Prostate gland (tissue), 2 donors: ENCODE measurements at regions not wholly inside any gene's neighbourhood (a gene's known extent, or its start where the extent isn't known, plus 50 kb on each side); places are given as distances from the start of the nearest gene placed in this dataset.
"Not testable (repeated sequence)": the region's sequence is repeated elsewhere in the genome, so short reads cannot be mapped to it uniquely, and the experiment has no call there.

Source experiments
- DNase-seq: peaks from one replicate; pipeline ENCODE4 v3.0.0-alpha.2; 2019; ENCODE audit warnings: low spot score
- H3K27ac ChIP-seq, 2 donors: fragments of 200-600 bp; sonication (generic); 2 replicates each; pipeline ENCODE4 v1.5.1; 2017 to 2019
- H3K27me3 ChIP-seq: fragments of 200-600 bp; sonication (generic); replicated peaks from 2 replicates; pipeline ENCODE4 v1.5.1; 2019; ENCODE audit not compliant: insufficient read depth
- H3K36me3 ChIP-seq, 2 donors: fragments of 200-600 bp; sonication (generic); 1 replicate in 1 of 2; 2 replicates in 1 of 2; pipeline versions ENCODE4 v1.5.1 to v1.8.1; 2017 to 2019
- H3K4me1 ChIP-seq: fragments of 200-600 bp; sonication (generic); replicated peaks from 2 replicates; pipeline ENCODE4 v1.5.1; 2019
- H3K4me3 ChIP-seq, 2 donors: fragments of 200-600 bp; sonication (generic); 2 replicates each; pipeline ENCODE4 v1.5.1; 2017 to 2019
- H3K9me3 ChIP-seq: fragments of 200-600 bp; sonication (generic); 2 replicates; pipeline ENCODE4 v1.5.1; 2017
- POLR2A ChIP-seq: fragments of 450-650 bp; IDR thresholded peaks from one replicate; pipeline ENCODE4 v1.6.1; 2016; ENCODE audit warnings: antibody characterized with exemption, mild to moderate bottlenecking
- POLR2AphosphoS5 ChIP-seq: sonication (generic); formaldehyde crosslinking; IDR thresholded peaks from one replicate; pipeline ENCODE4 v1.6.1; 2017; ENCODE audit warnings: antibody characterized with exemption
- WGBS: methylation state at CpG from one replicate; pipeline ENCODE4 v1.1.5; 2018; 5-methylcytosine and 5-hydroxymethylcytosine counted together
- intact Hi-C: fragments of 100-400 bp; cut with DNase I; formaldehyde crosslinking; loops from one replicate; pipeline ENCODE4 v1.14.2; 2022
- TF ChIP-seq, protein P1 (sequence below), 4 experiments: fragments of 200-600 bp in 2 of 4; fragments of 450-650 bp in 2 of 4; sonication (generic) in 2 of 4; IDR thresholded peaks; 1 replicate in 3 of 4; 2 replicates in 1 of 4; pipeline ENCODE4 v1.5.1; 2016 to 2019; ENCODE audit warnings: antibody characterized with exemption in 4 of 4, mild to moderate bottlenecking in 2 of 4, moderate library complexity in 2 of 4

GRCh38 chr15:46956881-46957280, 760.4 kb upstream of the SEMA6D start:
- Histone ChIP-seq H3K4me1 (no peaks in the 10 kb centered on the region), H3K9me3 (no peaks in the 10 kb centered on the region), H3K27me3 (no peaks in the 10 kb centered on the region), H3K27ac (no peak overlapping the region), H3K36me3 (no peaks in the 10 kb centered on the region), H3K4me3 (no peak overlapping the region)
- intact Hi-C loops, result no loop called here
- DNase-seq, result no peak
- 94% methylated on average over 1 of the region's 1 CpG for WGBS
- TF ChIP-seq POLR2AphosphoS5, result no peak
- TF ChIP-seq POLR2A, result no peak
- TF ChIP-seq, protein P1, sequence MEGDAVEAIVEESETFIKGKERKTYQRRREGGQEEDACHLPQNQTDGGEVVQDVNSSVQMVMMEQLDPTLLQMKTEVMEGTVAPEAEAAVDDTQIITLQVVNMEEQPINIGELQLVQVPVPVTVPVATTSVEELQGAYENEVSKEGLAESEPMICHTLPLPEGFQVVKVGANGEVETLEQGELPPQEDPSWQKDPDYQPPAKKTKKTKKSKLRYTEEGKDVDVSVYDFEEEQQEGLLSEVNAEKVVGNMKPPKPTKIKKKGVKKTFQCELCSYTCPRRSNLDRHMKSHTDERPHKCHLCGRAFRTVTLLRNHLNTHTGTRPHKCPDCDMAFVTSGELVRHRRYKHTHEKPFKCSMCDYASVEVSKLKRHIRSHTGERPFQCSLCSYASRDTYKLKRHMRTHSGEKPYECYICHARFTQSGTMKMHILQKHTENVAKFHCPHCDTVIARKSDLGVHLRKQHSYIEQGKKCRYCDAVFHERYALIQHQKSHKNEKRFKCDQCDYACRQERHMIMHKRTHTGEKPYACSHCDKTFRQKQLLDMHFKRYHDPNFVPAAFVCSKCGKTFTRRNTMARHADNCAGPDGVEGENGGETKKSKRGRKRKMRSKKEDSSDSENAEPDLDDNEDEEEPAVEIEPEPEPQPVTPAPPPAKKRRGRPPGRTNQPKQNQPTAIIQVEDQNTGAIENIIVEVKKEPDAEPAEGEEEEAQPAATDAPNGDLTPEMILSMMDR (IDR thresholded peaks at IDR 0.05), result no peak

DNA sequence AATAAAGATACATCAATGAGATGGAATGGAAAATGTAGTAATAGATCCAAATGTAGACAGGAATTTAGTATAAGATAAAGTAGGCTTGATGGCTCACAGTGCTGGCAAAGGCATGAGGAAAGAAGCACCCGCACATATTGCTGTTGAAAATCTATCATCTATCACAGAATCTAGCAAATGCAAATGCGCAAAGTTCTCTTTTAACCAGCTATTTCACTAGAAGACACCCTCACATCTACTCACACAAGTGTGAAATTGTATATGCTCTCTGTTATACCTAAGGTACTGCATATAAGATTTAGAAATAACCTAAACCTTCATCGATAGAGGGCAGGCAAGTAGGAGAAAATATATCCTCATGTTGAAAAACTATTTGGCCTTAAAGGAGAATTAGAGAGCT, 756.7 kb upstream of the SEMA6D start:
- no peak for TF ChIP-seq POLR2A
- TF ChIP-seq POLR2AphosphoS5, result no peak
- no peak for DNase-seq
- intact Hi-C loops, result no loop called here
- Histone ChIP-seq H3K9me3 (no peaks in the 10 kb centered on the region), H3K4me1 (no peaks in the 10 kb centered on the region), H3K27ac (no peak overlapping the region), H3K27me3 (no peaks in the 10 kb centered on the region), H3K4me3 (no peak overlapping the region), H3K36me3 (no peaks in the 10 kb centered on the region)
- 90% methylated on average over 3 of the region's 3 CpGs for WGBS

DNA sequence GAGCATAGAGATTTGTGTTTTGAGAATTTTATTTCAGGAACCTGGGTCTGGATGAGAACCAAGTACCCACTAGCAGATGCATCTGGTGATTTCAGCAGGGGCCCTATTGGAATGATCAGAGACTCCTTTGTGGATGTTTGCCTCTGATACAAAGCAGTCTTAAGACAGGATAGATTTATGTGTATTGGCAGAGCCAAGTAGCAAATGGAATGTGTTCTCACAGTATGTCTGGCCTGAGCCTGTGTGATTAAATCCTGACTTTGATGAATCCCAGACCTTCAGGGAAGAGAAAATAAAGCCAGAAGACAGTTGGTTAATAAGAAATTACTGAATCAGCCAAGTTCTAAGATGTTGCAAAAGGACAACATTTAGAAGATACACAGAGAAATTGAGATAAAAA, 755.5 kb upstream of the SEMA6D start:
- no peaks in the 10 kb centered on the region for H3K4me1 ChIP-seq
- no peaks in the 10 kb centered on the region for H3K36me3 ChIP-seq
- DNase-seq, result no peak
- intact Hi-C loops, result no loop called here
- no peak overlapping the region for H3K4me3 ChIP-seq
- H3K27ac ChIP-seq, result no peak overlapping the region
- H3K9me3 ChIP-seq, result no peaks in the 10 kb centered on the region
- TF ChIP-seq, protein P1 (IDR thresholded peaks at IDR 0.05), result no peak
- no peak for TF ChIP-seq POLR2A
- no peaks in the 10 kb centered on the region for H3K27me3 ChIP-seq

GRCh38 chr15:46988055-46988454, 729.2 kb upstream of the SEMA6D start:
- DNase-seq, H3K27me3 ChIP-seq, H3K4me3 ChIP-seq, H3K27ac ChIP-seq, H3K9me3 ChIP-seq, intact Hi-C loops, H3K4me1 ChIP-seq, H3K36me3 ChIP-seq: not testable (repeated sequence)
- 80% methylated on average over 2 of the region's 2 CpGs for WGBS

- TF ChIP-seq POLR2AphosphoS5, result no peak
- no peak for TF ChIP-seq POLR2A
- TF ChIP-seq, protein P1 (IDR thresholded peaks at IDR 0.05), result no peak
- WGBS, result 90% methylated on average over 3 of the region's 3 CpGs
- no peak for DNase-seq
- intact Hi-C loops, result no loop called here
- Histone ChIP-seq H3K4me1 (no peaks in the 10 kb centered on the region), H3K36me3 (no peaks in the 10 kb centered on the region), H3K27ac (no peak overlapping the region), H3K9me3 (no peaks in the 10 kb centered on the region), H3K27me3 (no peaks in the 10 kb centered on the region), H3K4me3 (no peak overlapping the region)
Observed at GRCh38 chr15:46996359-46996758, 720.9 kb upstream of the SEMA6D start.

DNA sequence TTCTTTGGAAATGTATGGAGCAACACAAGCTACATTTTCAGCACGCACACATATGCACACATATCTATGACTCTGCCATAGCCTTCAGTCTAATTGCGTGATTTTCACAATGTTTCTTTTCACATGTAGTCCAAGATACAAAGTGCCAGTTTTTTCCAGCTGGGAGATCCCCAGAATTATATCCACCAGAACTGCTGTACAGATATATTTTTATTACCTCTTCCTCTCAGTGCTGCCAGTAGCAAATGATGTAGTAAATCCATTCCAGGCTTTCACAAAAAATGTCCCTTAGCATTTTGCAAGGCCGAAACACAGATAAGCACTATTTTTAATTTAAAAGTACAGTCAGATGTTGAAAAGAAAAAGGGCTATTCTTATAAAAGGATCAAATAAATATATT, 719.8 kb upstream of the SEMA6D start:
- TF ChIP-seq POLR2AphosphoS5 (no peak), POLR2A (no peak)
- TF ChIP-seq, protein P1 (IDR thresholded peaks at IDR 0.05), result no peak
- WGBS, result 88% methylated on average over 3 of the region's 3 CpGs

More for the DNA sequence above, 719.8 kb upstream of the SEMA6D start:
- H3K4me3 ChIP-seq, result no peak overlapping the region
- H3K27me3 ChIP-seq, result no peaks in the 10 kb centered on the region
- H3K36me3 ChIP-seq, result no peaks in the 10 kb centered on the region
- H3K9me3 ChIP-seq, result no peaks in the 10 kb centered on the region
- intact Hi-C loops, result no loop called here
- no peak overlapping the region for H3K27ac ChIP-seq
- DNase-seq, result no peak
- no peaks in the 10 kb centered on the region for H3K4me1 ChIP-seq
